SW 1271 (cell line): ENCODE measurements at regions not wholly inside any gene's neighbourhood (a gene's known extent, or its start where the extent isn't known, plus 50 kb on each side); places are given as distances from the start of the nearest gene placed in this dataset.
A peak's percentile ranks its signal among the peaks of the same experiment; 100 is the strongest.

Experiments used
- DNase-seq, 2 experiments: peaks; one replicate each; lab custom pipeline; 2025; lab: John Stamatoyannopoulos, UW

GRCh38 chr12:93177208-93178153 is 200.2 kb upstream of the NUDT4 start:
- DNase-seq = no peak

DNA sequence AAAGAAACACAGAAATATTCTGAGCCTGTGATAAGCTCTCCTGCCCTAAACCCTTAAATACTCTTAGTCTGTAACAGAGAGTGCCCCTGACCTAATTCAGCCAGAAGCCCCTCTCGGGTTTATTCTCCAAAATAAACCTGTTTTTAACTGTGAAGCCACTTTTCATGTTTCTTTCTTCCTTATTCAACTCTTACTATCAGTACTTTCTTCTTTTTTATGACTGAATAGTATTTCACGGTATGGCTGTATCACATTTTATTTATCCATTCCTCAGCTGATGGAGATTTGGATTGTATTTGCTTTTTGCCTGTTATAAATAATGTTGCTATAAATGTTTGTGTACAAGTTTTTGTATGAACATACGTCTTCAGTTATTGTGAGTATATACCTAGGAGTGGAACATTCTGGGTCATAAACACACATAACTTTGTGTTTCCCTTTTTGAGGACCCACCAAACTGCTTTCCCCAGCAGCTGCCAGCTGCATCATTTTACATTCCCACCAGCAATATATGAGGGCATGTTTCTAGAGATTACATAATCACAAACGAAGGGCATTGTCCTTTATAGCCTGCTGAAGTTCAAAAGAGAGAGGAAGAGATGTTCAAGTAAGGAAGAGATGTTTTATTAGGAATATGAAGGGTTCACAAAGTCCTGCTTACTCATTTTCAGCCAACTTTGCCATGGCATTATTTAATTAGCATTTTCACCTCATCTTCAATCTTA is 199.4 kb upstream of the NUDT4 start:
- no peak for DNase-seq

GRCh38 chr12:93179792-93180191 is 197.9 kb upstream of the NUDT4 start:
- DNase-seq = no peak

DNA sequence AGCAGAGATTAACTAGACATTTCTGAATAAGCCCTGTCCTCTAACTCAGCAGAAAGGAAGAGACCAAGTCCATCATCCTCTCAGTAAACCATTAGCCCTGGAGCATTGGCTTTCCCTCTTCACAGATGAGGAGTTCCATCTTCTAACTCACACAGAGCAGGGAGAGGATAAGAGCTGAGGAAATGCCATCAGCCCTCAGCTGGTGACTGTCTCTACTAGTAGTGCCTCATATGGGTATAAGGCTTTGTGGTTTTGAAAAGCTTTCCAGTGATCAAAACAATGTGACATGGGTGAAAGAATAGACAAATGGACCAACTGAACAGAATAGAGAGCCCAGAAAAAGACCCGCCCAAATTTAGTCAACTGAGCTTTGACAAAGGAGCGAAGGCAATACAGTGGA is 197.2 kb upstream of the NUDT4 start:
- no peak for DNase-seq

DNA sequence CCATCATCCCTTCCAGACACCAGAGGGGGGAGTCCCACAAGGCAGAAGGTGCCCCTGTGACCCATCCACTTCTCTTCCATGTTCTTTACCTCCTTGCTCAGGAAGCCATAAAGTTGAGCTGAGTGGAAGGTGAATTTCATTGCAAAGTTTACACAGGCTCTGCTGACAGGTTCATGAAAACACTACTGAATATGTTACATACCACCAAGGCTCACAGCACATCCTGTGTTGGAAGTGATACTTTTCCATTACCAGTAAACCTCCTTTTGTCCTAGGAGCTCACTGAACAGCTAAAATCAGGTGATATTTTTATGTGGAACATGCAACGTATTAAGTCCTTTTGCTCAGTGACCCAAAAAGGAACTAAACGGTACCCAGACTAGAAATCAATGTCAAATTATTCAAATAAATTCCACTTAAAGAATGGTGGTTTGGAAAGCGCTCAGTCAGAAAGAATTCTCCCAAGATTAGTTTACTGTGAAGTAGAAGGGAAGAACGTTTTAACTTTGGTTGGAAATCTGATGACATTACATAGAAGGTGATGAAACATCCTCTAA is 196.2 kb upstream of the NUDT4 start:
- no peak for DNase-seq

DNA sequence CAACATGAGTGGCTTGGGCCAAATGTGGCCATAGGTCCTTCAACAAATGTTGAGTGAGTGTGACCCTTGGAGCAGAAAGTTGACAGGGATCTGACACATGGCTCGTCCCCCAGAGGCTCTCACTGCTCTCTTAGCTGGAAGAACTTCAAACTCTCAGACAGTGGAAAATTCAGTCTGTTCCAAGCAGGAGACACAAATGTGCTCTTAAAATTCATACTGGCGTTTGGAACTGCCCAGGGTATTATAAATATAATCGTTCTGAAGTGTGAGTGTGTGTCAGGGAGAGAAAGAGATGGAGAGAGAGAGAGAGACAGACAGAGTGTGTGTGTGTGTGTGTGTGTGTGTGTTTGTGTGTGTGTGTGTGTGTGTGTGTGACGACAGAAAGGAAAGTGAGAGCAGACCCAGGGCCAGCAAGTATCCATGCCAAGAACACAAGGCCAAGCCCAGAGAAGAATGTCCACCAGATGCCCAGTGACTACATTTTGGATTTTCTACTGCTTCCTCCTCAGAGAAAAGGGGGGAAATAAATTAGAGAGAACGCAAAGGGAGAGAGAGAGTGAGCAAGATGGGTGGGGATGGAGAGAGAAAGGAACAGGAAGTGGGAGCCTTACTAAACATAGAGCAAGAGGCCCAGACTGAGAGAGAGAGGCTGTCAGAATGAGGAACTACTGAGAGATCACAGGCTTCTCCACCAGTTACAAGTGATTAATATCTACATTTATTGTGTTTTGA is 193.6 kb upstream of the NUDT4 start:
- DNase-seq = no peak

GRCh38 chr12:93184672-93185368 is 192.9 kb upstream of the NUDT4 start:
- no peak for DNase-seq

- DNase-seq = no peak
Observed at GRCh38 chr12:93185369-93185741, 192.4 kb upstream of the NUDT4 start.

DNA sequence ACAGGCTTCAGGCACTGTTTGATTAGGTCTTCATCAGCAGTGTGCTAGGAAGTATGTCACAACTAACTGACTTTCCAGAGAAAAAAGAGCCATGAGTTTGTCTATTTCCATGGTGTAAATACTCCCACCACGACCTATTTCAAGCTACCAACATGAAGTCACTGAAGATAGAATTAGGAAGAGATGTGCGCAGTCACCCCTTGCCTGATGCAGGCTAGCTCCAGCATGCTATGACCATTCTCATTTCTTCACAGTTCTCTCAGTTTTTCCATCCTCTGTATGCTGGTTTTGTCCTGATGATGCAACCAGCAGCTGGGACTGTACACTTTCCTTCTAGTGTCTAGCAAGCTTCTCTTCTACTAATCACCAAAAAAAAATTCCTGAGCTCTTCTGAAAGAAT is 191.6 kb upstream of the NUDT4 start:
- no peak for DNase-seq

DNA sequence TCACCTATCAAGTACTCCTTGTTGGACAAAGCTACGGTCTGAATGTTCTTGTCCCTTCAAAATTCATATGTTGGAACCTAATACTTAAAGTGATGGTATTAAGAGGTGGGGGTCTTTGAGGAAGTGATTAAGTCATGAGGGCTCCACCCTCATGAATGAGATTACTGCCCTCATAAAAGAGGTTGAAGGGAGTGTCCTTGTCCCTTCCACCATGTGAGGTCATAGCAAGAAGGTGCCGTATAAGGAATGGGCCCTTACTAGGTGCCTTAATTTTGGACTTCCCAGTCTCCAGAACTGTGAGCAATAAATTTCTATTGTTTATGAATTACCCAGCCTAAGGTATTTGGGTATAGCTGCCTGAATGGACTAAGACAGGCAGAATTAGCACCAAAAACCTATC is 191.1 kb upstream of the NUDT4 start:
- DNase-seq = no peak

DNA sequence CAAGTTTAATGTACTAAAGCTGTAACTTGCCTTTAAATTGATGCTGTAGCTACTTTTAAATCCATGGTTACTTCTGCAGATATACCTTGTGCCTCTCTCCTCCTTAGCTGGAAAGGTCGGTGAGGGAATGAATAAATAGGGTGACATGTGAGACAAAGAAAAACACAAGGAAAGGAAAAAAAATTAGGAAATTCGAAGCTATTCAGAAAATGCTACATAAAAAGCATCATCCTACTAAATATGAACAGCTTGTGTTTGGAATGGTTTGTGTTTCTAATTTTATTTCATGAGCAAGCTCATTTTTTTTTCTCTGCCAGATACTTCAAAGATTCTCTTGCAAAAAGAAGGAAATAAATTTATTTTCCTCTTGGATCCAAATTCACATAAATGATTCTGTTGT is 186.3 kb upstream of the NUDT4 start:
- no peak for DNase-seq

DNA sequence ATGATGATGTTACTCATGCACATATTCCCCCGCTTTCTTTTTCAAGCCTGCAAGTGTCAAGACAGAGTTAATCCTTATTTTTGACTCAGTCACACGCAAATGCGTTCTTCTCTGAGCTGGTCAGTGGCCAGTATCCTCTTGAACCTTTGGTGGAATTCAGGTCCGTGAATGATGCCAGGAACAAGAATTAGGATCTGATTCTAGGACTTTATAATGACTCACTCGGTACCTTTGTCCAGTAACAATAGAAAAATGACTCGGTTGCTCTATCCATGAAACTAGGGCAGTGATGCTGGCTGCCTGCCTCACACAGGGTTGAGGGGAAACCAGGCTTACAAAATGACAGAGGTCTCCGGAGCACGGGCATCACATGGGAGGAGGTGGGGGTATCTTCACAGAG is 185.8 kb upstream of the NUDT4 start:
- DNase-seq = no peak

DNA sequence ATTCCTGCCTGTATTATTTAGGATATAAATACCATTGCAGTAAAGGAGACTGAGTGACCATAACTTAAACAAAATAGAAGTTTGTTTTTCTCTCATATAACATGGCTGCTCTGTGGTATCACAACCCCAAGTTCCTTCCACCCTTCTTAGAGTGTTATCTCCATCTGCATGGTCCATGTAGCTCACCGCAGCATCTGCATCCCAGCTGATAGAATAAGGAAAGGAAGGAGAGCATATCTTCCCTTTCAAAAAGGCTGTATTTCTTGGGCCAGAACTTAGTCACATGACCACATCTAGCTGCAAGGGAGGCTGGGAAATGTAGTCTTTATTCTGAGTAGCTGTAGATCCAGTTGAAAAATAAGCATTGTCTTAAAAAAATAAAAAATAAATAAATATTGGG is 184.8 kb upstream of the NUDT4 start:
- no peak for DNase-seq

- no peak for DNase-seq
Observed at GRCh38 chr12:93195511-93195910, 182.2 kb upstream of the NUDT4 start.

GRCh38 chr12:93197067-93197593 is 180.6 kb upstream of the NUDT4 start:
- no peak for DNase-seq

- DNase-seq = peak in 1 of 2 experiments; percentile 15
Observed at GRCh38 chr12:93198086-93198485, 179.6 kb upstream of the NUDT4 start.

DNA sequence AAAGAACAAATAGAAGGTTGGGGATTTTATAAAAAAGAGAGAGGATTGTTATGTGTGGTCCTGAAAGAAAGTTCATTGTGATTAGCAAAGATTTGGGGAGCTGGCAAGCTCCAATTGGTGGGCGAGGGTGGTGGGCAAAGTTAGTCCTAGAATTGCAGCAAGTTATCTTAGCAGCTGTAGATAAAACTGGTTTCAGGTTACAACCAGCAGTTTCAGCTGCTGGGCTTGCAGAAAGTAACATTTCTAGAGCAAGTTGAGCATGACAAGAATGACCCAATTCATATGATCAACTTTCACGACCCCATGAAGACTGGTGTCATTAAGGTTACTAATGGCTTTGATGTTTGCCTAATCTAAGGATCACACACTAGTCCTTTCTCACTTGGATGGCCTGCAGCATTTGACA is 177.9 kb upstream of the NUDT4 start:
- no peak for DNase-seq

GRCh38 chr12:93200291-93200917 is 177.3 kb upstream of the NUDT4 start:
- DNase-seq = no peak

DNA sequence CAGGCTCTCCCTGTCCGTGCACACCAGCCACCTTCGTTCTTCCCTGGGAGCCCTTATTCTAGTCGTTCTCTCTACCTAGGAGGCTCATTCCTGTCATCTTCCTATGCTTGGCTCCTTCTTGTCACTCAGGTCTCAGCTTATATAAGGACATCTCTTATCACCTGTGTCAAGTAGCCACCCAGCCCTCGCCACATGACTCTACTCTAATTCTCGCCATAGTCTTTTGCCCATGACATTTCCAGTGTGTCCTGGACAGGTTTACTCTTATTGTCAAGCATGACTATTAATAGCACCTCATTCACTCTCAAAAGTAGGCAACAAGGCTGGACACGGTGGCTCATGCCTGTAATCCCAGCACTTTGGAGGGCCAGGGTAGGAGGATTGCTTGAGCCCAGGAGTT is 175.7 kb upstream of the NUDT4 start:
- no peak for DNase-seq

DNA sequence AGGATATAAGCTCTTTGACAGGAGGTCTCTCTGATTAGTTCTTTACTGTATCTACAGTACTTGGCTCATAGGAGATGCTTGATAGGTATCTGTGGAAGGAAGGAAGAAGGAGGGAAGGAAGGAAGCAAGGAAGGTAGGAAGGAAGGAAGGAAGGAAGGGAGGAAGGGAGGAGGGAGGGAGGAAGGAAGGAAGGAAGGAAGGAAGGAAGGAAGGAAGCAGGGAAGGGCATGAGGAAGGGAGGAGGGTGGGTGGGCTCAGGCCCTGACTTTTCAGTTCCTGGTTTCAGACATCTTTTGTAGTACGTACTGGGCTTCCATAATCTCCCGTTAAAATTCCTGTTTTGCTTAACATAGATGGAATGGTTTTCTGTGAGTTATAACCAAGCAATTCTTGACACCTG is 175.0 kb upstream of the NUDT4 start:
- no peak for DNase-seq

DNA sequence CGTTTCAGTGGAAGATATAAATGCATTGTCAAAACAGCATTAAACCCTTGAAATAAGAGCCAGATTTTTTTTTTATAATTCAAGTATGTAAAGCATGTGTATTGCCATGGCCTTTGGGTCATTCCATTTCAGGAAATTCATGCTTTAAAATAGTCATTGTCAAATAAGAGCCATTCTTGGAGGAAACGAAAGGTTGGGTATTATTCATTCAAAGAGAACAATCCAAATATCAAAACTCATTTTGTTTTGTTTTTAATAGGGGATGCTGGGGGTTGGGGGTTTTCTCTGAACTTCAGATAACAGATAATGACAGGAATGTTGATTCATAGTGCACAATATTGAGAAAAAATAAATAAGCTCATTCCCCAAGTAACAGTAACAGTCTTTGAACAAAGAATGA is 174.4 kb upstream of the NUDT4 start:
- DNase-seq = no peak
